GM23248 (cell line): ENCODE measurements at regions not wholly inside any gene's neighbourhood (a gene's known extent, or its start where the extent isn't known, plus 50 kb on each side); places are given as distances from the start of the nearest gene placed in this dataset.

Experiments used
- DNase-seq: peaks from one replicate; pipeline ENCODE4 v3.0.0-alpha.2; 2015
- H2AFZ ChIP-seq: fragments of 200-600 bp; sonication (generic); 2 replicates; pipeline ENCODE4 v1.6.1; 2016; ENCODE audit warnings: antibody characterized with exemption
- H3F3A ChIP-seq: fragments of 200-600 bp; sonication (generic); 2 replicates; pipeline ENCODE4 v1.6.1; 2016; ENCODE audit warnings: mild to moderate bottlenecking, antibody characterized with exemption, mixed run types; ENCODE audit not compliant: insufficient read depth
- H3K27ac ChIP-seq: fragments of 200-600 bp; sonication (generic); 2 replicates; pipeline ENCODE4 v1.5.1; 2016; ENCODE audit warnings: mild to moderate bottlenecking
- H3K27me3 ChIP-seq: fragments of 200-600 bp; sonication (generic); replicated peaks from 2 replicates; pipeline ENCODE4 v1.6.1; 2016; ENCODE audit warnings: mild to moderate bottlenecking; ENCODE audit not compliant: insufficient read depth
- H3K36me3 ChIP-seq: fragments of 200-600 bp; sonication (generic); 2 replicates; pipeline ENCODE4 v1.6.1; 2016; ENCODE audit warnings: low read depth, mild to moderate bottlenecking
- H3K4me1 ChIP-seq: fragments of 200-600 bp; sonication (generic); 2 replicates; pipeline ENCODE4 v1.6.1; 2016; ENCODE audit warnings: mild to moderate bottlenecking; ENCODE audit not compliant: insufficient read depth
- H3K4me2 ChIP-seq: fragments of 200-600 bp; sonication (generic); one replicate; pipeline ENCODE4 v1.6.1; 2016; ENCODE audit warnings: mild to moderate bottlenecking; ENCODE audit not compliant: unreplicated experiment
- H3K4me3 ChIP-seq: fragments of 200-600 bp; sonication (generic); 2 replicates; pipeline ENCODE4 v1.5.1; 2016; ENCODE audit warnings: mild to moderate bottlenecking
- H3K79me2 ChIP-seq: fragments of 200-600 bp; sonication (generic); 2 replicates; pipeline ENCODE4 v1.6.1; 2016; ENCODE audit warnings: mild to moderate bottlenecking; ENCODE audit not compliant: insufficient read depth
- H3K9ac ChIP-seq: fragments of 200-600 bp; sonication (generic); 2 replicates; pipeline ENCODE4 v1.6.1; 2016; ENCODE audit warnings: mild to moderate bottlenecking
- H3K9me2 ChIP-seq: fragments of 200-600 bp; sonication (generic); 2 replicates; pipeline ENCODE4 v1.6.1; 2016; ENCODE audit warnings: mixed run types, mild to moderate bottlenecking, moderate library complexity; ENCODE audit not compliant: insufficient read depth
- H3K9me3 ChIP-seq: fragments of 200-600 bp; sonication (generic); one replicate; pipeline ENCODE4 v1.6.1; 2017; ENCODE audit warnings: low read depth
- H4K20me1 ChIP-seq: fragments of 200-600 bp; sonication (generic); 2 replicates; pipeline ENCODE4 v1.6.0; 2016; ENCODE audit not compliant: insufficient read depth
- EZH2 ChIP-seq: fragments of 200-600 bp; sonication (generic); IDR thresholded peaks from 2 replicates; pipeline ENCODE4 v1.6.1; 2018; ENCODE audit warnings: antibody characterized with exemption, mild to moderate bottlenecking; ENCODE audit not compliant: insufficient read depth, poor library complexity, severe bottlenecking
- EZH2phosphoT487 ChIP-seq: fragments of 200-600 bp; sonication (generic); IDR thresholded peaks from 2 replicates; pipeline ENCODE4 v1.6.1; 2018; ENCODE audit warnings: antibody characterized with exemption, moderate library complexity, mild to moderate bottlenecking, low read depth; ENCODE audit not compliant: insufficient read depth
- WGBS, 2 experiments: methylation state at CpG; one replicate each; pipeline ENCODE4 v1.1.6; 2015 to 2017; ENCODE audit warnings: low lambda C conversion rate in 2 of 2, low coverage in 1 of 2; ENCODE audit errors: missing lambda C conversion rate in 2 of 2; 5-methylcytosine and 5-hydroxymethylcytosine counted together
- in situ Hi-C: fragments of 300-500 bp; cut with MboI; formaldehyde crosslinking; loops from 2 replicates; pipeline ENCODE4 v1.15.0; 2020

- Histone ChIP-seq H3K27me3 (no peaks in the 10 kb centered on the region; the same call in 1 of the 2 replicates), H4K20me1 (no peaks in the 10 kb centered on the region), H3K4me3 (no peak overlapping the region), H3F3A (no peaks in the 10 kb centered on the region), H3K36me3 (no peaks in the 10 kb centered on the region), H3K9me3 (no peaks in the 10 kb centered on the region), H3K4me1 (peaks cover 3% of the 10 kb centered on the region), H2AFZ (no peak overlapping the region), H3K4me2 (no peak overlapping the region), H3K9ac (no peak overlapping the region), H3K9me2 (no peaks in the 10 kb centered on the region), H3K27ac (no peak overlapping the region), H3K79me2 (no peaks in the 10 kb centered on the region)
- 40 to 47% methylated on average over 4 of the region's 4 CpGs for WGBS, 2 experiments
- in situ Hi-C loops, result no loop called here
- DNase-seq, result no peak
- TF ChIP-seq EZH2phosphoT487 (no peak), EZH2 (no peak)
These were observed 96.2 kb downstream of the RASSF10 start for GRCh38 chr11:13105237-13105844.

GRCh38 chr11:13107544-13108044, 98.5 kb downstream of the RASSF10 start:
- H3K9me2 ChIP-seq, result no peaks in the 10 kb centered on the region
- DNase-seq, result no peak
- in situ Hi-C loops, result no loop called here
- no peaks in the 10 kb centered on the region for H3K36me3 ChIP-seq
- no peak for TF ChIP-seq EZH2phosphoT487
- TF ChIP-seq EZH2, result no peak
- H3K27ac ChIP-seq, result no peak overlapping the region
- no peaks in the 10 kb centered on the region for H3K9me3 ChIP-seq
- H3F3A ChIP-seq, result no peaks in the 10 kb centered on the region
- H3K4me3 ChIP-seq, result no peak overlapping the region
- H2AFZ ChIP-seq, result no peak overlapping the region
- H3K79me2 ChIP-seq, result no peaks in the 10 kb centered on the region
- 74 to 86% methylated on average over 5 of the region's 5 CpGs for WGBS, 2 experiments
- H4K20me1 ChIP-seq, result no peaks in the 10 kb centered on the region
- no peak overlapping the region for H3K4me2 ChIP-seq
- H3K4me1 ChIP-seq, result peaks cover 13% of the 10 kb centered on the region
- H3K27me3 ChIP-seq, result no peaks in the 10 kb centered on the region; the same call in 1 of the 2 replicates
- no peak overlapping the region for H3K9ac ChIP-seq

- no peak for TF ChIP-seq EZH2
- TF ChIP-seq EZH2phosphoT487, result no peak
- no peak overlapping the region for H3K4me3 ChIP-seq
- H3K79me2 ChIP-seq, result no peaks in the 10 kb centered on the region
- no peak overlapping the region for H3K4me2 ChIP-seq
- H3K9me2 ChIP-seq, result no peaks in the 10 kb centered on the region
- peaks cover 13% of the 10 kb centered on the region for H3K4me1 ChIP-seq
- DNase-seq, result peak; percentile 30
- no peaks in the 10 kb centered on the region for H3F3A ChIP-seq
- H3K27ac ChIP-seq, result no peak overlapping the region
- H3K27me3 ChIP-seq, result no peaks in the 10 kb centered on the region; the same call in 1 of the 2 replicates
- no peaks in the 10 kb centered on the region for H3K9me3 ChIP-seq
- H4K20me1 ChIP-seq, result no peaks in the 10 kb centered on the region
- no peak overlapping the region for H2AFZ ChIP-seq
- H3K36me3 ChIP-seq, result no peaks in the 10 kb centered on the region
- in situ Hi-C loops, result no loop called here
- 29 to 37% methylated on average over 2 of the region's 2 CpGs for WGBS, 2 experiments
- no peak overlapping the region for H3K9ac ChIP-seq
These were observed 99.3 kb downstream of the RASSF10 start for GRCh38 chr11:13108416-13108815.

GRCh38 chr11:13109616-13110015, 100.5 kb downstream of the RASSF10 start:
- H3K36me3 ChIP-seq, result no peaks in the 10 kb centered on the region
- no peaks in the 10 kb centered on the region for H3K27me3 ChIP-seq
- in situ Hi-C loops, result no loop called here
- no peaks in the 10 kb centered on the region for H3F3A ChIP-seq
- H3K4me3 ChIP-seq, result no peak overlapping the region
- H3K9me3 ChIP-seq, result no peaks in the 10 kb centered on the region
- peaks cover 13% of the 10 kb centered on the region for H3K4me1 ChIP-seq
- no peaks in the 10 kb centered on the region for H3K79me2 ChIP-seq
- TF ChIP-seq EZH2 (no peak), EZH2phosphoT487 (no peak)
- H2AFZ ChIP-seq, result no peak overlapping the region
- 93 to 100% methylated on average over 1 of the region's 1 CpG for WGBS, 2 experiments
- no peak overlapping the region for H3K27ac ChIP-seq
- no peak overlapping the region for H3K4me2 ChIP-seq
- no peaks in the 10 kb centered on the region for H4K20me1 ChIP-seq
- H3K9ac ChIP-seq, result no peak overlapping the region
- no peaks in the 10 kb centered on the region for H3K9me2 ChIP-seq
- no peak for DNase-seq

GRCh38 chr11:13110145-13110544, 101.0 kb downstream of the RASSF10 start:
- H3K4me3 ChIP-seq, result no peak overlapping the region
- no peaks in the 10 kb centered on the region for H3K36me3 ChIP-seq
- H2AFZ ChIP-seq, result no peak overlapping the region
- no peaks in the 10 kb centered on the region for H3K27me3 ChIP-seq
- no peaks in the 10 kb centered on the region for H3K9me2 ChIP-seq
- DNase-seq, result no peak
- H3F3A ChIP-seq, result no peaks in the 10 kb centered on the region
- H3K9me3 ChIP-seq, result no peaks in the 10 kb centered on the region
- H4K20me1 ChIP-seq, result no peaks in the 10 kb centered on the region
- no peak overlapping the region for H3K4me2 ChIP-seq
- in situ Hi-C loops, result no loop called here
- H3K79me2 ChIP-seq, result no peaks in the 10 kb centered on the region
- H3K27ac ChIP-seq, result no peak overlapping the region
- TF ChIP-seq EZH2phosphoT487 (no peak), EZH2 (no peak)
- 62 to 78% methylated on average over 1 of the region's 1 CpG for WGBS, 2 experiments
- peaks cover 13% of the 10 kb centered on the region for H3K4me1 ChIP-seq
- H3K9ac ChIP-seq, result no peak overlapping the region
